COR-L47 (cell line): ENCODE measurements at regions not wholly inside any gene's neighbourhood (a gene's known extent, or its start where the extent isn't known, plus 50 kb on each side); places are given as distances from the start of the nearest gene placed in this dataset.
A peak's percentile ranks its signal among the peaks of the same experiment; 100 is the strongest.

Source experiments
- DNase-seq: peaks from one replicate; lab custom pipeline; 2025; lab: John Stamatoyannopoulos, UW

- DNase-seq = no peak
These were observed 483.7 kb upstream of the INTU start for GRCh38 chr4:127149086-127149485.

- DNase-seq = no peak
These were observed 480.8 kb upstream of the INTU start for GRCh38 chr4:127151941-127152340.

DNA sequence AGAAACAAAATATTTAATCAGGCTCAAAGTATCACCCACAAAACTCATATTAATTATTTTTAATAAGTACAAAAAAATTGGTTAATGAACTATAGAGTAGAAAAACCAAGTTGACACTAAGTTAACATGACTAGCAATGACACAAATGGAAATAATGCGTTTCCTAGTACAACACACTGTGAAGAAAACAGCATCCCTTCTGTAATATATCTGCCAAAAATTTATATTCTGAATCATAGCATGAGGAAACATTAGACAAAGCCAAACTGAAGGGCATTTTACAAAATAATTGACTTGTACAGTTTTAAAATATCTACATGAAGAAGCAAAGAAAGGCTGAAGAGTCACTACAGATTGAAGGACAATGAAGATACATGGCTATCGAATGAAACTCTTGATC, 477.6 kb upstream of the INTU start:
- no peak for DNase-seq

GRCh38 chr4:127155555-127155954, 477.2 kb upstream of the INTU start:
- DNase-seq = no peak

DNA sequence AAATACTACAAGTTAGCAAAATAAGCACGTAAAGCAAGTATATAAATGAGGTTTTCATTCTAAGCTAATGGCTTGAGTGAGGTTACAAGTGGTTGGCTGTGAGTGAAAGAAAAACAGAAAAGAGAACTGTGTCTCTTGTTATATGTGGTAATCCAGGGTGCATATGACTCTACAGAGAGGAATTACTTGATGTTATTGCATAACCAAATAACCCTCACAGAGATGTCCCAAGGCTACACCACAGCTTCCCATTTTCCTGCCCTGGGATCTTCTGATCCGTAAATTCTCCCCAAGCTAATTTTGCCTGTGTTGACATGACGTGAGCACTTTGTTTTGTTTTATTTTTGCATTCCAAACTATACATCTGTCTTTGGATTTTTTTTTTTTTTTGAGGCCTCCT, 470.0 kb upstream of the INTU start:
- DNase-seq = no peak

DNA sequence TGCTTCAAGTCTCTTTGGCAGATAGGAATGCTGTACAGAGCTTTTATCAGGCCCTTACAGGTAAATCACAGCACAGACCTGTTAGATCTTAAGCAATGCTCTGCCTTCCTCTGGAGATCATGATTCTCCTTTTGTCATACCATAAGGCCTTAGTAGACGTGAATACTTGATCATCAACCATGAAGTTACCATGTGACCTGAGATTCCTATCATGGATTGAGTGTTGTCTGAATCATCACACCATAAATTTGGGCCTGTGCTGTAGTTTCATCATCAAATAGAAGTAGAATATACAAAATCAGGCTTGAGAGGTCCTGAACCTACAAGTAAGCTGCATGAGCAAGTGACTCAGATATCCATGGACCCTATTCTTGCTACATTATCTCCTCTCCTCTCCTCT, 466.8 kb upstream of the INTU start:
- DNase-seq = no peak

DNA sequence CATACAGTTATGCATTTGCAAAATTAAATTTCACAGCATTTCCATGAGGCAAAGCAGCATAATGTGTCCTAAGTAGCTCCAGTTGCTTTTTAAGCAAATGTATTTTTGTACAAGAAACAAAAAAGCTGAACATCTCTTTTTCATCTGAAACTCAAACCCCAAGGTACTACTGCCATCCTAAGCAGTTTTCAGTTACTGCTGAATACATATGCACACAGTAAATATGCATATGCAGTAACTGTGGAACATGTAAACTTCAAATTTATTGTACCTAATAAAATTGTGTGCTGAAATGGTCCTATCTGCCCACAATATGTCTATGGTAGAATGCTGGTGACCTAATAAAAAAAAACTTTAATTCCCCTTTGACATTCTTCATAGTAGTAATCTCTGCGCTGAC, 458.6 kb upstream of the INTU start:
- DNase-seq = no peak

DNA sequence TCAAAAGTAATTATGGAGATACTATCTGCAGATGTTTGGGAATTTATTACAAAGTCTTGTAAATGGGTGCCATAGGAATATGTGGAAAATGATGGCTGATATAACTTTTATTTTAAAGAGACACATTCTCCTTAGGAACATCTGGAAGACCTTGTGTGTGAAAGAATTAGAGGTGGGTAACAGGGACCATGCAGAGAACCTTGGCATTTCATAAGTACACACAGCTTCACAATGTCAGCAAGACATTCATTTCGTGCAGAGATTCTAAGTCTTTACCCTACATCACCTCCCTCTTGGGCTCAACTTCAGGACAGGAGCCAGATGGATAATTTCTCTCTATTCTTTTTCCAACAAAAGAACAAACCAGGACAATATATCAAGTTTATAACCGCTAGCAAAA, 458.1 kb upstream of the INTU start:
- no peak for DNase-seq

- DNase-seq = no peak
These were observed 453.3 kb upstream of the INTU start for GRCh38 chr4:127179256-127180087.

GRCh38 chr4:127181001-127181400, 451.8 kb upstream of the INTU start:
- DNase-seq = no peak

GRCh38 chr4:127182687-127183086, 450.1 kb upstream of the INTU start:
- no peak for DNase-seq

DNA sequence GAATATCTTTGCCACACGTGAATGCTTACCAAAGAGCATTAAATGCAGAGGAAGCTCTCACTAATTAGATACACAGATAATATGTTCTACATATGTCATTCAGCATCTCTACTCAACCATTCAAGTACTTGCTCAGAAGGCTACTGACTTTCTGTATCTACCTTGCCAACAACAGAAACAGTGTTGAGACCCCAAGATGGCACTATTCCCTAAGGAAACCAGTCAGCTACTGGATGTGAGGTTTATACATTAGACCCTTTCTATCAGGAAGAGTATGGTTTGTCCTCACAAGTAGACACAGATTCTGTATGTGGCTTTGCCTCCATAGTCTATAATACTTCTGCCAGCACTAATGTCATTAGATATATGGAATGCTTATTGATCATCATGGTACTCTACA, 443.9 kb upstream of the INTU start:
- peak; percentile 40 for DNase-seq

DNA sequence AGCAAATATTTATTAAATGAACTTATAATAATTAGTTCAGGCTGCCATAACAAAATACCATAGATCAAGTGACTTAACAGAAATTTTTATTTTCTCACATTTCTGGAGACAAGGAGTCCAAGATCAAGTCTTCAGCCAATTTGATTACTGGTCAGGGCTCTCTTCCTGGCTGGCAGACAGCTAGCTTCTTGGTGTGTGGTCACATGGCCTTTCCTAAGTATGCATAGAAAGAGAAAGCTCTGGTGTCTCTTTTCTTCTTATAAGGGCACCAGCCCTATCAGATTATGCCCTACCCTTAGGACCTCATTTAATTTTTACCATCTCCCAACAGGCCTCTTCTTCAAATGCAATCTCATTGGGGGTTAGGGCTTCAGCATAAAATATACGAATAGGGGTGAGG, 438.5 kb upstream of the INTU start:
- no peak for DNase-seq

- no peak for DNase-seq
These were observed 436.0 kb upstream of the INTU start for GRCh38 chr4:127196655-127197352.

- no peak for DNase-seq
These were observed 429.1 kb upstream of the INTU start for GRCh38 chr4:127203562-127204200.

GRCh38 chr4:127204322-127204721, 428.4 kb upstream of the INTU start:
- no peak for DNase-seq

DNA sequence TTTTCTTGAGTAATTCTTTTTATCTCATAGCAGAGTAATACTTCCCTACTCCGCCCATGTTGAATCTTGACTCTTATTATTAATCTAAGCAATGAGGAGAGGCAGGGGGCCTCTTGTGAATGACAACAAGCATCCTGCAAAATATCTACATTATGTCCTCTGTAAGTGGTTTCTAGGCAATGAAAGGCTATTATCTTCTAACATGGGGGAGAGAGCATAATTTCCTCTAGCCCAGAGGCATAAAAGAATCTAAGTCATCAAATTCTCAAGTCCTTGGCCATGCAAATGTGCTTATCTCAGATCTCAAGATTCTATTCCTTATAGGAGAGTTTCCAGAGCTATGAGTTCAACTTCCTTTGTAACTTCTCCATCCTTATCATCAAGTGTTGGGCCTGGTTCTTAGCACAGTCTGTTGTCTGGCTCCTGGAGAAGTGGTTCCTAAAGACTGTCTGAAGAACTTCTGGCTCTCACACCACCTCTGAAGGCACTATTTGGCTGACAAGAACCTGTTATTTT, 423.1 kb upstream of the INTU start:
- no peak for DNase-seq

DNA sequence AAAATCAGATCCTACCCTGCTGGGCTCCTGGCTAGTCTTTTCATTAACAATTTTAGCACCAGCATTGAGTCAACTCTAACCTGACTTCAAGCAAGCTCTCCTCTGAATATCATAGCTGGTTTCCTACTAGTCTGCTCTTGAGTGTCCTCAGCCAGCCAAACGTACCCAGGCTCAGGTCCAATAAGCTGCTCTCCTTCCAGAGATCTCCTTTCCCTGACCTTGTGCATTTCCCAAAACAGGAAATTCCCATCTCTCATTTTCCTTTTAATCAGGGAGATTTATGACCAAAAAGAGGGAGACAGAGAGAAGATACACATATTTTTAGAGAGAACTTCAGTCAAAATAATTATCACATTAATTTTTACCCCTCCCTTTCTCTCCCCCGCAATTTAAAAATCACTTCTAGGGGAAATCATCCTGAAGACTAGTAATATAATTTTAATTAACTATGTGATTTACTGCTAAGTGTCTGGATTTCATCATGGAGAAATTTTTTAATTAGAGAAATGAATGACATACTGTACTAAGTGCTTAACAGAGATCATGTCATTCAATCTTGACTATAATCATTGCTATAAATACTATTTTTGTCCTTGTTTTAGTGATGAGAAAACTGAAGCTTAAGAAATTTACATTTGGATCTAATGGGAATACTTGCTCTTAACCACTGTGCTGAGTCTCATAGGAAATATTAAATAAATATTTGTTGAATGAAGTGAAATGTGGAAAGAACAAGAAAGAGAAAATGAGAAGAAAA, 421.7 kb upstream of the INTU start:
- DNase-seq = no peak

DNA sequence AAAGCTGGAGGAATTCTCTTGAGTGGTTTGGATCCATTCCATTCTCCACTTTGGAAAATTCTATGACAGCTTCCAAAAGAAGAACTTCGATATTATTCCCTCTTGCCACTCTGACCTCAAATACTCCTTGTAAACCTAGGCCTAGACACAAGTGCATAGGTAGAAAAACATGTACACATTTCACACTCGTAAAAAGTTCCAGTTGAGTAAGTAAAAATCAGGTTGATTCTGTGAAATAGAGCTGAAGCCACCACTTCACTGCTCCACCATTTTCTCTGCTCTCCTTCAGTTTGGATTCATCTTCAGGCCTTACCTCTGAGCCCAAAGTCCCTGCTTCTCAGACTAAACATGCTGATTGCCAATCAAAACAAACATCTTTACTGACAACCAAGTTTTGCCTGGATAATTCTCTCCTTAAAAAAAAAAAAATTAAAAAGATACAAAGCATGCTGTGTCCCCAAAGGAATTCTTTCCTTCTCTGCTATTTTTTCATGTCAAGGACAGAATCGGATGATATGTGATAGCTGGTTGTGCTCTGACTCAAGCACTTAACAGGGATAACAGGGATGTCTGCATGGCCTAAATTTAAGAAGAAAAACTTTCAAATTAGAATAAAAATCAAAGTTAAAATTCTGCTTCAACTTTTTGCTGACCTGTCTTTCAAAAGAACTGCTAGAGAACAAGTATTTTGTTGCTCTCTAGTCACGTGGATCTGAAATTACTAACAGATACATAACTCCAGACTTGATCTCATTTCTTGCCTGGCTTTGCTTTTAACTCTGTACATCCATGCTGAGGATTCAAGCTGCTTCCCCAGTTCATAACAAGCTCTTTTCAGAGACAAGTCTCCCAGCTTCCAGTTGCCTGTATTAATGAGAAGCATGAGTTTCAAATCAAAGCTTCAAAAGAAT, 420.9 kb upstream of the INTU start:
- DNase-seq = no peak

DNA sequence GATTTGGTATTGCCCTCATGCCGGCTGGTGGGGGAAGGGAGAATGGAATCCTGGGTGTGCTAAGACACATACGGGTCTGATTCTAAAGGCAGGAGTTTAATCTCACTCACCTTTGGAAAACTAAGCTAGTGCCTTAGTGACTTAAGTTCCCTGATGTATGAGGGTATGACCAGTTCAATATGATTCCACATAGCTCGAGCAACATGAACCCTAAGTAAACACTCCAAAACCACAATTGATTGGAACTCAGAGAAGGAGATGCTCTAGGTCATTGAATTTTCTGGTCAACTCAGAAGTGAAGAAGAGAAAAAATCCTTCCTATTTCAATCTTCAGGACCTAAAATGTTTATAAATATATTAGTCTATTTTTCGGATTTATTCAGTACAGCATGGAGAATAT, 420.1 kb upstream of the INTU start:
- no peak for DNase-seq

DNA sequence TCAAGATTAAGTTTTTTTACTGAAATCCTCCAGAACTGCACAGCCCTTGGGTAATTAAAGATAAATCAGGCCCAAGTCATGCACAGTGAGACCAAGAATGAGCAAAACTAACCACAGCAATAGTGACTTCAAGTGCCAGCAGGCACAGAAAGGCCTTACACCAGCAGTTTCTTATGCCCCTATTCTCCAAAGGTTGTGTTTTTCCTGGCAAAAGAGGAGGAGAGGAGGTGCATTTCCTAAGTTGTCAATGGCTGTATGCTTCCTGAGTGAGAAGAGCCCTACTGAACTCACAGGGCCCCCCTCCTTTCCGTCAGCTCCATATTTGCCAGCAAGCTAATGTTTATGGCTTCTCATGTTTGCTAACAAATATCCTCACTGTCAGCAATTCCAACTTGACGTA, 418.7 kb upstream of the INTU start:
- no peak for DNase-seq
